LHCN-M2 (cell line): ENCODE measurements at regions not wholly inside any gene's neighbourhood (a gene's known extent, or its start where the extent isn't known, plus 50 kb on each side); places are given as distances from the start of the nearest gene placed in this dataset.
A peak's percentile ranks its signal among the peaks of the same experiment; 100 is the strongest.
"Not testable (repeated sequence)": the region's sequence is repeated elsewhere in the genome, so short reads cannot be mapped to it uniquely, and the experiment has no call there.

Source experiments
- DNase-seq: peaks from one replicate; pipeline ENCODE4 v3.0.0-alpha.2; 2012; ENCODE audit warnings: low read depth

- DNase-seq = no peak
Observed at GRCh38 chr3:24684506-24685023, 189.9 kb upstream of the THRB start.

GRCh38 chr3:24686808-24687207 is 192.2 kb upstream of the THRB start:
- peak; percentile 71 for DNase-seq

GRCh38 chr3:24687671-24688070 is 193.0 kb upstream of the THRB start:
- no peak for DNase-seq

GRCh38 chr3:24688446-24689148 is 193.9 kb upstream of the THRB start:
- no peak for DNase-seq

- no peak for DNase-seq
Observed at GRCh38 chr3:24689353-24689752, 194.7 kb upstream of the THRB start.

GRCh38 chr3:24690777-24691176 is 196.1 kb upstream of the THRB start:
- no peak for DNase-seq

- DNase-seq = not testable (repeated sequence)
Observed at GRCh38 chr3:24699078-24699477, 204.4 kb upstream of the THRB start.

- peak; percentile 72 for DNase-seq
Observed at GRCh38 chr3:24704496-24704895, 209.8 kb upstream of the THRB start.

GRCh38 chr3:24707936-24708335 is 213.3 kb upstream of the THRB start:
- no peak for DNase-seq

GRCh38 chr3:24709956-24710355 is 215.3 kb upstream of the THRB start:
- DNase-seq = no peak

GRCh38 chr3:24713516-24713915 is 218.9 kb upstream of the THRB start:
- DNase-seq = no peak

- DNase-seq = no peak
Observed at GRCh38 chr3:24714436-24714835, 219.8 kb upstream of the THRB start.

GRCh38 chr3:24715171-24715792 is 220.6 kb upstream of the THRB start:
- DNase-seq = no peak

GRCh38 chr3:24722087-24722486 is 227.4 kb upstream of the THRB start:
- no peak for DNase-seq

GRCh38 chr3:24725514-24726255 is 231.0 kb upstream of the THRB start:
- DNase-seq = no peak

GRCh38 chr3:24726423-24726822 is 231.8 kb upstream of the THRB start:
- no peak for DNase-seq

- no peak for DNase-seq
Observed at GRCh38 chr3:24730173-24730572, 235.5 kb upstream of the THRB start.

- DNase-seq = no peak
Observed at GRCh38 chr3:24734019-24734418, 239.4 kb upstream of the THRB start.

- no peak for DNase-seq
Observed at GRCh38 chr3:24736701-24737100, 242.1 kb upstream of the THRB start.

GRCh38 chr3:24740326-24740725 is 245.7 kb upstream of the THRB start:
- no peak for DNase-seq

- DNase-seq = no peak
Observed at GRCh38 chr3:24741506-24741905, 246.9 kb upstream of the THRB start.

GRCh38 chr3:24748520-24748919 is 253.9 kb upstream of the THRB start:
- DNase-seq = no peak

- no peak for DNase-seq
Observed at GRCh38 chr3:24751020-24751419, 256.4 kb upstream of the THRB start.
